GM06990 (cell line): ENCODE measurements at regions not wholly inside any gene's neighbourhood (a gene's known extent, or its start where the extent isn't known, plus 50 kb on each side); places are given as distances from the start of the nearest gene placed in this dataset.

Source experiments
- DNase-seq: peaks from one replicate; pipeline ENCODE4 v3.0.0-alpha.2; 2011; ENCODE audit not compliant: insufficient read length; ENCODE audit errors: extremely low read depth
- H3K27me3 ChIP-seq: replicated peaks from 2 replicates; pipeline ENCODE4 v1.6.0; 2011; ENCODE audit warnings: low read length; ENCODE audit not compliant: control insufficient read depth, insufficient read depth
- H3K36me3 ChIP-seq: 2 replicates; pipeline ENCODE4 v1.5.1; 2011; ENCODE audit warnings: low read length; ENCODE audit not compliant: control insufficient read depth, insufficient read depth
- H3K4me3 ChIP-seq: replicated peaks from 2 replicates; pipeline ENCODE4 v1.5.1; 2011; ENCODE audit warnings: low read depth, mild to moderate bottlenecking, control low read depth, low read length
- TF ChIP-seq, protein P1 (sequence below): IDR thresholded peaks from 2 replicates; pipeline ENCODE4 v1.5.1; 2011; ENCODE audit warnings: low read length, control low read depth, mild to moderate bottlenecking, inconsistent platforms; ENCODE audit not compliant: insufficient read depth, poor library complexity, severe bottlenecking

DNA sequence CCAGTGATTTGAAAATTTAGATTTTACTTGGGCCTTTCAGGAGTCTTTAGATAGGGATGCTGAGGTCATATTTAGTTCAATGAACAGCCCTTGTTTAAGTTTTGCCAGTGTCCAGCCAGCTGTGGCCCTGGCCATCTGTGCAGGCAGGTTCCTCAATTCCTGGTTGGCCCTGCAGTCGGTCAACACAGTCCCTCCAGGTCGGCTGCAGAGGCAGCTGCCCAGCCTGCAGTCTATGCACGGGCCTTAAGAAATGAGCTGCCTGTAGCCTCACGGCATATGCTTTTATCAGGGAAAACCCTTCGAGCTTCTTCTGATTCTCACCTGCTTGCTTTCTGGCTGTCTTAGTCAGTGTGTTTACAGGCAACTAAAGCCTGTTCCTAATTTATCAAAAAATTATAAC lies 199.2 kb upstream of the TPM1 start:
- no peak for DNase-seq
- TF ChIP-seq, protein P1, sequence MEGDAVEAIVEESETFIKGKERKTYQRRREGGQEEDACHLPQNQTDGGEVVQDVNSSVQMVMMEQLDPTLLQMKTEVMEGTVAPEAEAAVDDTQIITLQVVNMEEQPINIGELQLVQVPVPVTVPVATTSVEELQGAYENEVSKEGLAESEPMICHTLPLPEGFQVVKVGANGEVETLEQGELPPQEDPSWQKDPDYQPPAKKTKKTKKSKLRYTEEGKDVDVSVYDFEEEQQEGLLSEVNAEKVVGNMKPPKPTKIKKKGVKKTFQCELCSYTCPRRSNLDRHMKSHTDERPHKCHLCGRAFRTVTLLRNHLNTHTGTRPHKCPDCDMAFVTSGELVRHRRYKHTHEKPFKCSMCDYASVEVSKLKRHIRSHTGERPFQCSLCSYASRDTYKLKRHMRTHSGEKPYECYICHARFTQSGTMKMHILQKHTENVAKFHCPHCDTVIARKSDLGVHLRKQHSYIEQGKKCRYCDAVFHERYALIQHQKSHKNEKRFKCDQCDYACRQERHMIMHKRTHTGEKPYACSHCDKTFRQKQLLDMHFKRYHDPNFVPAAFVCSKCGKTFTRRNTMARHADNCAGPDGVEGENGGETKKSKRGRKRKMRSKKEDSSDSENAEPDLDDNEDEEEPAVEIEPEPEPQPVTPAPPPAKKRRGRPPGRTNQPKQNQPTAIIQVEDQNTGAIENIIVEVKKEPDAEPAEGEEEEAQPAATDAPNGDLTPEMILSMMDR: no peak
- no peak overlapping the region for H3K4me3 ChIP-seq
- H3K36me3 ChIP-seq: no peaks in the 10 kb centered on the region
- H3K27me3 ChIP-seq: peaks cover 1% of the 10 kb centered on the region; the same call in 1 of the 2 replicates

- Histone ChIP-seq H3K4me3 (no peak overlapping the region), H3K36me3 (no peaks in the 10 kb centered on the region), H3K27me3 (peaks cover 1% of the 10 kb centered on the region; the same call in 1 of the 2 replicates)
- no peak for DNase-seq
- TF ChIP-seq, protein P1: no peak
These were observed 197.8 kb upstream of the TPM1 start for GRCh38 chr15:62844564-62845240.

DNA sequence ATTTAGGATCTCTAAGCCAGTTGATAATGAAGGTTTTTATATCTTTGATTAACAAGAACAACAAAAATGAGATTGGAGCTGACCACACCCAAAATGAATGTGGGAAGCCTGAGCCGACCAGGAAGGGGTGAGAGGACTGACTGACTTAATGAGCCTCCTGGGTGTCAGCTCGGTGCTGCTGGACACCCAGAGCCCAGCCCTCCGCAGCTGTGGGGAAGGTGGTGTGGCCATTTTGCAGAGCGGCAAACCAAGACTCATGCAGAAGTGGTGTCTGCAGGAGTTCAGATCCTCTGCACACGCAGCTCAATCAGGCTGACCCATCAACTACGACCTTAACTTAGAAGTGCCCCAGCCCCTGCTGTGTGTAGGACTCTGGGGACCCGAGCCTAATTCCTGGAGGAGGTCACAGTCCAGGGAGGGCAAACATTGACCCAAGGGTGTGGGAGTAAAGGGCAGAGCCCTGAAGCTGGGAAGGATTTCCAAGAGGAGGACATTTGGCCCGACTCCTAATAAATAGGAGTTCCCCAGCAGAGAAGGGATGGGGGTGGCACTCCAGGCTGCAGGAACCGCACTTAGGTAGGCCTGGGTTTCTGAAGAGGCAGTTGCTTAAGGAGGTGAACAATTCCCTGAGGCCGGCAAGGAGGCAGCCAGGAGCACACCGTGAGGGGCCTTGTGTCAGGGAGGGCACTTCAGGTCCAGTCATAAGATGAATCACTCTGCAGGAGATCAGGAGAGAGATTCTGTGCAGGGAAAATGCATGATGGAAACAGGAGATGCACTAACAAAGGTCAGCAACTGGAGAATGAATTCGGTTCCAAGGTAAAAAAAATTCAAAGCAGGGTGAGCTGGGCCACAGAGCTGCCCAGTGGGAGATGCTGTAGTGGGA lies 197.1 kb upstream of the TPM1 start:
- no peak overlapping the region for H3K4me3 ChIP-seq
- no peak for DNase-seq
- no peaks in the 10 kb centered on the region for H3K36me3 ChIP-seq
- TF ChIP-seq, protein P1: no peak
- H3K27me3 ChIP-seq: peaks cover under 1% of the 10 kb centered on the region; the same call in 1 of the 2 replicates

DNA sequence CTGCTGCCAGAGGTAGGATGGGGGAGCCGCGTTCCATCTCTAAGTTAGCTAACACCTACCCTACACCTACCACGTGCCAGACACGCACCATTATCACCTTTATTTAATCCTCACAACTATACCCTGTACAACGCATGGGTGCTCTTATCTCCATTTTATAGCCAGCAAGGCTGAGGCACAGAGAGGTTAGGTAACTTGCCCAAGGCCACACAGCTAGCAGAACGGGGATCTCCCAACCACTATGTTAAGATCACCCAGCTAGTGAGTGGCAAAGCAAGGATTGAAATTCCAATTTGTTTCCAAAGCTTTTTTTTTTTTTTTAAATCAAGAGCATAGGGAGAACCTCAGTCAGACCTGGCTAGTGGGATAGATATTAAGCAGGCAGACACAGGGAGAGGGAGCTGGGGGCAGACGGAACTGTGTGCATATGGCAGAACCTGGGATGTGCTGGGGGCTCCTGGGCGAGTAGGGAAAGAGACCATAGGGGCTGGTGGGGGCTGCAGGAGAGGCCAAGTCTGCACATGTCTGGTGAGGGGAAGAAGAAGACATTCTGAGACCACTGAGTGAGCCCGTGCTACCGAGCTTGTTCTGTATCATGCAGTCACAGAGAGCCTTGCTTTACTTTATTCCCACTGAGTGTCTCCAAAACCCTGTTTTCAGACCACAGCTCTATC lies 196.3 kb upstream of the TPM1 start:
- no peaks in the 10 kb centered on the region for H3K36me3 ChIP-seq
- H3K27me3 ChIP-seq: no peaks in the 10 kb centered on the region; the same call in 1 of the 2 replicates
- no peak for DNase-seq
- H3K4me3 ChIP-seq: no peak overlapping the region
- TF ChIP-seq, protein P1: no peak

GRCh38 chr15:62846805-62847495 lies 195.6 kb upstream of the TPM1 start:
- H3K27me3 ChIP-seq: no peaks in the 10 kb centered on the region; the same call in 1 of the 2 replicates
- no peaks in the 10 kb centered on the region for H3K36me3 ChIP-seq
- TF ChIP-seq, protein P1: no peak
- no peak overlapping the region for H3K4me3 ChIP-seq
- no peak for DNase-seq
